GM21528 (cell line): ENCODE measurements at regions not wholly inside any gene's neighbourhood (a gene's known extent, or its start where the extent isn't known, plus 50 kb on each side); places are given as distances from the start of the nearest gene placed in this dataset.
"Not testable (repeated sequence)": the region's sequence is repeated elsewhere in the genome, so short reads cannot be mapped to it uniquely, and the experiment has no call there.

ENCODE experiments used
- ATAC-seq: cut with Tn5 transposase; IDR thresholded peaks from one replicate; pipeline ENCODE4 v1.9.1; 2021; ENCODE audit warnings: mild to moderate bottlenecking, moderate library complexity; ENCODE audit not compliant: unreplicated experiment, low FRiP score

DNA sequence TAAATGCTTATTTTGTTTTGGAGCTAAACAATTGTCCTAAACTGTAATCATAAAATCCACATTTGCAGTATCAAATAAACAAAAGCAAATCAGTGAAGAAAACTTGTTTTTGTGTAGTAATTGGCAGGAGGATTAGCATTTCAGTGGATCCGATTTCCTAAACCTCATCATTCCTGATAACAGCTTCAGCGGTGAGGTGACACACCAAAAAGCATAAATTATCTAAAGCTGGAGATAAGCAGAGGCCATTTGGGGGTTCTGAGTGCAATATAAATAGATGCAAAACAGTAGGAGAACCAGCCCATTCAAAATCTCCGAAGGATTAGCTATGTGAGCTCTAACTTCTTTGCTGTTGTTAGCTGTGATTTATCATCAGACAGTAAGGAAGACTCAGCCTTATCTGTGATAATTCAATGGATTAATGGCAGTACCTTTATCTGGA, 235.8 kb downstream of the EPHA7 start:
- no peak for ATAC-seq

DNA sequence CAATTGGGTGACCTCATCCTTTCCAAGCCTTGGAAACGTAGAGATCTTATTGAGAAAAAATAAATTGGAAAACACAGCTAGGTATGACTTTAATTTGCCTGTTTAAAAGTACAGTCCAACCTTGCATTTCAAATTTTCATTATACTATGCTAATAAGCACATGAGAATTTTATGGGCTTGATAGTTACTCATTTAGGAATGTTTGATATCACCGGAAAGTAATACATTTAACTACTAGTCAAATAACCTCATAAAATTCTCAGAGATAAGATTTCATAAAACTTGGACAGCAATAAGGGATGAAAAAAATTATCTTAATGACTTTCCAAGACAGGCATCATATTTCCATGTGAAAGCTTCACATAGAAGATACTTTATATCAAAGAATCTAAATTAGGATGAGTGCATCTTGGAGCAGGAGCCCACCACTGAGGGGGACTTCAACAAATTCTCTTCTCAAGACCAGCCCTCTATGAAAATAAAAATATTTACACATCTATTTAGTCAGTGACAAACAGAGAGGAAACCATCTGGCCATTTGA, 236.3 kb downstream of the EPHA7 start:
- ATAC-seq = no peak

DNA sequence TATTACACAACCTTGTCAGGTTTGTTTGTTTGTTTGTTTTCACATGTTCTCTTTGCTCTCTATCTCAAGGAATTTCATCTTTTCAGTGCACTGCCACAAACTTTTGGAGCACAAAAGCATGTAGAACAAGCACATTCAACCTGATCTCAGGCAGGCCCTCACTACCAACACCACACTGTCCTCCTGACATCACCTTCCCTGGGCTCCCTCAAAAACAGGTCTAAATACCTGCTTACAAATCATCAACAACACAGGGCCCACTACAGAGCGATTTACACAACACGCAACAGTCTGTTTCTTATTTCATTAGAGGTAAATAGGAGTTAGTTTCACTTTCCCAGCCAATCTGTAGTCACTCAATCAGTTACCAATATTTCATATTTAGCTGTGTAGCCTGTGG, 241.4 kb downstream of the EPHA7 start:
- ATAC-seq = no peak

DNA sequence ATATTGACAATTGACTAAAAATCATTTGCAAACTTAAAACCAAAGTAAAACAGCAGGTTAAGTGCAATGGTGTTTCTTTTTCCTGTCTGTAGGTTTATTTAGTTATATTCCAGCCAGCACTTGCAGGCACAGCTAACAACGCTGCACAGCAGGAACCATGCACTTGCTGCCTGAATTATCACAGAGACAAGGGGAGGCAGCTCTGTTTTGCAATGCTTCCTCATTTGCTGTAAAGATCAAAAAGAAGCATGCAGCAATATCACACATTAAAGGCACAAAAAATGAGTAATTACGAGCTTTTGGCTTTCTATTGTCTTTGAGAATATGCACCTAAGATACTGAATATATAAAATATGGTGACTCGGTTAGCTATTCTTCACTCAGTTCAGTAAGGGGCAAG, 241.9 kb downstream of the EPHA7 start:
- no peak for ATAC-seq

DNA sequence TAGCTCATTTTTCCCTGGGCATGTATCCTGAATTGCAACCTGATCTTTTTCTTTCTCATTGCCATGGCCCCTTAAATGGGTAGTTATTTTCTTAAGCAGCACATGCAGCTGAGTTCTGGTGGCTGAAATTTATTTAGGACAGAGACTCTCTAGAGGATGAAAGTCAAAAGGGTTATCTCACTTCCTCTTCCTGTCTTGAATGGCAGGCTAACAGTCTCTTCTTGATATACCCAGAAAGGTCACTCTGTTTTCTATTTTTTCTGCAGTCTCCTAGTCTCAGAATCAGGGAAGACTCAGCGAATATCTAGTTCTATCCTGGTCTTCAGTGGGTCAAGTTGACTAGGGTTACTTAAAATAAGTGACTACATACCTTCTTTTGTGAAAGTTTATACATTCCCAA, 243.3 kb downstream of the EPHA7 start:
- no peak for ATAC-seq

DNA sequence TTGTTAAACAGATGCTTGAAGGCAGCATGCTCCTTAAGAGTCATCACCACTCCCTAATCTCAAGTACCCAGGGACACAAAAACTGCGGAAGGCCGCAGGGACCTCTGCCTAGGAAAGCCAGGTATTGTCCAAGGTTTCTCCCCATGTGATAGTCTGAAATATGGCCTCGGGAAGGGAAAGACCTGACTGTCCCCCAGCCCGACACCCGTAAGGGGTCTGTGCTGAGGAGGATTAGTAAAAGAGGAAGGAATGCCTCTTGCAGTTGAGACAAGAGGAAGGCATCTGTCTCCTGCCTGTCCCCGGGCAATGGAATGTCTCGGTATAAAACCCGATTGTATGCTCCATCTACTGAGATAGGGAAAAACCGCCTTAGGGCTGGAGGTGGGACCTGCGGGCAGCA, 245.8 kb downstream of the EPHA7 start:
- ATAC-seq = not testable (repeated sequence)

DNA sequence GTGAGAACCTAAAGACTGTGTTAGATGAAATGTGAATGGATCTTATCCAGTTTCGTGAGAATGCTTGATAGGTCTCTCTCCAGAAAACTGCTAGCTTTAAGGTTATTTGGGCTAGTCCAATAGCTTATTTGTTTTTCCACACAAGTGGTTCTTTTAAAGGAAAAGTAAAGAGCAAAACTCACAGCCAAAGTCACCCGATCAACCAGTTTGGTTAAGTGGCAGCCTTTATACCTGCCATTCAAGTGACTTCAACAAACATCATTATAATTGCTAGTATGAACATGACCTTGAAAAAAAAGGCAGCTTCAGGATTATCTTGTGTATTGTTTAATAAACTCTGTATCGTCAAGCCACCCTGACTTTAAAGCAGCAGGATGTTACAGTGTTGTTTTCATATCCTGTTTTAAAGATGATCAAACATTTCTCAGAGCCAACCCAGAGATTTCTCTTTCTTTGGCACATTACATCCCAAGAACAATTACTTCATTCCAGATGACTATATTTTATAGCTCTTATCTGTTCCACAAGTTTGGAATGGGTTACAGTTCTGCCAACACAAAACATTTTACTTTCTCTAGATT, 253.4 kb downstream of the EPHA7 start:
- no peak for ATAC-seq

DNA sequence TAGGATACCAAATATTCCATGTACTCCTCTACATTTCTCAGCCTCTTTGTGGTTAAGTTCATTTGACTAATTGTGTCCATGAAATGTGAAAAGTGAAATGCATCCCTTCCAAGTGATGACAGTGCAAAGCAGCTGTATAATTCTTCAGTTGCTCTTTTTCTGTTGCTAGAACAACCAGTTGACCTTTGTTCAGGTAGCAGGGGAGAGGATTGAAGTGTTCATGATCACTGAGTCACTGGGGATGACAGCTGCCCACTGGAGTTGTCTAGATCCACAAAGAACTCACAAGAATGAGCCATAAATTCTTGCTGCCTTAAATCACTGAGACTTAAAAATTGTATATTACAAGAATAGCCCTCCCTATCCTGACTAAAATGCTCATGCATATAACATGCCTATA, 254.6 kb downstream of the EPHA7 start:
- no peak for ATAC-seq

DNA sequence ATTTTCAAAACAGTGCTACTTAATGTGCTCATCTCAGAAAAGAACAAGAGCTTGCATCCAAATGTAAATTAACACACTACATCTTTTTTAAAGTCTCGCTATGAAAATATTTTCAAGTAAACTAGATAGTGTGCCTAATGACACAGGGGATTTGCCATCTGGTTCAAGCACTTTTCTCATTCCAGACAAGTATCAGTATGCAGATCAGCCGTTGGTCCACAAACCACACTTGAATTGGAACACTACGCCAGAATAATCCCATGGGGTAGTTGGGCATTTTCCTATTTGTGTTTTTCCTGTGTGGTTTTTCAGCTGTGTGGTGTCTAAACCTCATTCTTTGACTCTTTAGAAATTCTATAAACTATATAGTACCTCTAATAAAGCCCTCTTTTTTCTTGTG, 256.2 kb downstream of the EPHA7 start:
- ATAC-seq = no peak

DNA sequence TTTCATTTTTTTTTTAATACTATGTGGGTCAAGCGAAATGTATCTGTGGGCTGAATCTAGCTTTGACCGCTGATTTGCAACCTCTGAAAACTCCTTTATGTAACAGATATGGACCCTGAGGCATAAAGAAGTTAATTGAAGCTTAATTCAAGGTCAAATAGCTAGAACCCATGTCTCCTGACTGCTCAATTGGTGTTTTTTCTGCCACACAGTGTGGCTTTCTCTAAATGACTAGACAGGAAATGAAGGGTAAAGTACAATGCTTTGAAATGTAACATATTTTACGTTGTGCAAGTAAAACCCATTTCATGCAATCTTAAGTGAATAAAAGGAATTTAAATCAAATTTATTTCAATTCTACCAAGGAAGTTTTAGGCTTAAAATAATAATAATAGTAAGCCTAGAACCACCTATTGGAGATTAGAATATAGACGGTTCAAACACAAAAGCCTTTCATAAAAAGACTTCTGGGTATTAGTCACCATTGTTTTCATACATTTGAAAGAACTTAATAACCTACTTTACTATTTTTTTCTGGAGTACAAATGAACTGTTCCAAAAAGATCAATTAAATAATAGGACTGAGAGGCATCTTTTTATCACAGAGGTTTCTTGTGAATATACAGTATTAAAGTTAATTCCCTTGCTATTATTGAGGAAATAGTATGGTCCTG, 279.8 kb downstream of the EPHA7 start:
- ATAC-seq = no peak

DNA sequence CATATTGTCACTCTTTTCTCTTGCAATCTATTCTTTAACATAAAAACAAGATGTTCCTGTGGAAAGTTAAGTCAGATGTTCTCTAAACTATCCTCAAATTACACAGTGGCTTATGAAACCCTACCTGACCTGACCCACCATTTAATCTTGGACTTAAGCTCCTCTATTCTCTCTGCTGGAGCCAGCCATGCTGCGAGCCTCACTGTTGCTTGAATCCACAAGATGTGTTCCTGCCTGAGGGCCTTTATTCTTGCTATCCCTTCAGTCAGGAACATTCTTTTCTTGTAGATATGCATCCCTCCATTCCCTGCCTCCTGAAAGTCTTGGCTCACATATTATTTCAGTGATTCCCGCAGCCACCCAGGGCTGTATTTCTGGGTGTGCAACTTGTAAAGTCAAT, 283.2 kb downstream of the EPHA7 start:
- ATAC-seq = no peak

DNA sequence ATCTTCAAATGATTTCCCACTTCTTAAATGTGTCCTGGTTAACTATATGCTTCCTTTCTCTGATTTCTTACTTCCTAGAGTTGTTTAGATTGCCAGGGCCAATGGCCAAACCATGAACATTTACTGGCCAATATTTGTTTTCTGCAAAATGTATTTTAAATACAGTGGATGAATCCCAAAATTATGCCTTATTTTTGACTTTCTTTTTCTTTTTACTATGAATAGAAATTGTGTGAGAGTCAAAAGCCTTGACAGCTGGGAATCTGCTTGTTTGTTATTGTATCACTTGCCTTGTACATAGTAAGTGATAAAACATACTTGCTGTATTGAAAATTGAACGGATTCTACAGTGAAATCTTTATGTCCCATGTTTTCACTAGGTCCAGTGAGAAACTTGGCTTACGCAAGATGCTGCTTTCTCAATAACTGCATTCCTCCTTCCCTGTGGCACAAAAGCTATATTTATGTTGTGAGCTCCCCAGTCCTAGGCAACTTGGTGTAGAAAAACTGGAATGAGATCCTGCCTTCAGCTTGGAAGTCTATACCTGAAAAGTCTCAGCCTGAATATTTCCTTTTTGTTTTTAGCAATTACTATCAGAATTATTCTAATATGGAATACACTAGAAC, 295.2 kb downstream of the EPHA7 start:
- no peak for ATAC-seq

DNA sequence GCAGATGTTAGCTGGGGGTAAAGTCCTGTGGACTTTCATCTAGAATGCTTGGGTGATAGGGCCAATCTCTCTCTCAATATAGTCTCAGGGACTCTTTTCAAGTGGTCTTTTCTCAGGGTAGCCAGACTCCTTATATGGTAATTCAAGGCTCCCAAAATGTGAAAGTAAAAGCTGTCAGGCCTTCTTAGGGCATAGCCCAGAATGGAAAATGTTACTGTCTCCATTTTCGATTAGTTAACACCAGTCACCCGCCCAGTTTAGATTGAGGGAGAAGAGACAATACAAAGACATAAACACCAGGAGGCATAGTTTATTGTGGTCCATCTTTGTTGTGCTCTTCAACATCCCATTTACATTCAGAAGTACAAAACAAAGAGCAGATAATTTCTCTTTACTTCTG, 295.8 kb downstream of the EPHA7 start:
- ATAC-seq = no peak

DNA sequence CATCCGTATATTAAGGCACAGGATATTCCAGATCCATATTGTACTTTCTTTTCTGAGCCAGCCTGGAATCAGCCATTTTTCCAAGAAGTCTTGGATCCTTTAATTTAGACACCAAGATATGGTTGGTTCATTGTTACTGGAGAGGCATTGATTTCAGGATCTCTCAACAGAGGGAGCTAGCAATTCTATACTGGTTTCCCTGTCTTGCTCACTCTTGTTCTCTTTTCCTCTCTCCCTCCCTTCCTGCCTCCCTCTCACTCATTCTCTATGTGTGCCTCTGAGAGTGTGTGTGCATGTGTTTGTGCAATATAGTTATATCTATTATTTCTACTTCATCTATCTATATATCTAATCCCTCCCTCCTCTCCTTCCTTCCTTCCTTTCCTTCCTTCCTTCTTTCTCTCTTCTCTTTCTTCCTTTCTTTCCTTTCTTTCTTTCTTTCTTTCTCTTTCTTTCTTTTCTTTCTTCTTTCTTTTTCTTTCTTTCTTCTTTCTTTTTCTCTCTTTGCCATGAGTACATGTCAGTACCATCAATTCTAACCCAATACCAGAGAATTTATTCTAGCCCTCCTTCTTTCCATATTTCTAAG, 299.1 kb downstream of the EPHA7 start:
- no peak for ATAC-seq

DNA sequence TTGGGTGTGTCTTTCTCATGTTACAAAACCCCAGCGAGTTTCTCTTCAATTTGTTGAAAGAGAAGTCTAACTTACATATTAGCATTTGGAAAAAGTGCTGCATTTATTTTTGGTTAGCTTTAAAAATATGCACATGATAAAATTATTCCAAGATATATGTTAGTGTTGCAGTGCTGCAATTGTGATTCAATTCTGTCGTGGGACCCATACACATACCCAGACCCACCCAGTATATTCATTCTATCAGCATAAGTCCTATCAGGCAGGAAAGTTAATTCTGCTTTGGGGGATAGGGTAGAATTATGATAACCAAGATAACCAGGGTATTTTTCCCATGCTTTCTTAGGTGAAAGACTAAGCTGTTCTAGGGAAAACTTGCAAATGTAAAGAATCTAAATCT, 313.5 kb downstream of the EPHA7 start:
- no peak for ATAC-seq

DNA sequence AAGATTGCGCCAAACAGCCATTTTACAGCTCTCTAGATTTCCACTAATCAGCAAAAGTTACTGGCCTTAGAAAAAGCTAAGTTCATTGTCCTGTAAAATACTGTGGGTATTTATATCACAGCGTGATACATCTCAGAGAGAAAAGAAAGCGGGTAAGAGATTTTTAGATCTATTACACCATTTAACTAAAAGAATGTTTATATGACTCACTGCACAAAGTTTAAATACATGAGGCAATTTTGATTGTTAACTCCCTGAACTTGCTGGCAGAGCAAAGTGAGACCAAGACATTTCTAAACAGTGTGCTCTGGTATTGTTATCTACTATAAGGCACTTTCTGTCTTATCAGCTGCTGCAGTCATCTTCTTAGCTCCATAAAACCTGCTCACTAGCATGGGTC, 314.3 kb downstream of the EPHA7 start:
- ATAC-seq = no peak

DNA sequence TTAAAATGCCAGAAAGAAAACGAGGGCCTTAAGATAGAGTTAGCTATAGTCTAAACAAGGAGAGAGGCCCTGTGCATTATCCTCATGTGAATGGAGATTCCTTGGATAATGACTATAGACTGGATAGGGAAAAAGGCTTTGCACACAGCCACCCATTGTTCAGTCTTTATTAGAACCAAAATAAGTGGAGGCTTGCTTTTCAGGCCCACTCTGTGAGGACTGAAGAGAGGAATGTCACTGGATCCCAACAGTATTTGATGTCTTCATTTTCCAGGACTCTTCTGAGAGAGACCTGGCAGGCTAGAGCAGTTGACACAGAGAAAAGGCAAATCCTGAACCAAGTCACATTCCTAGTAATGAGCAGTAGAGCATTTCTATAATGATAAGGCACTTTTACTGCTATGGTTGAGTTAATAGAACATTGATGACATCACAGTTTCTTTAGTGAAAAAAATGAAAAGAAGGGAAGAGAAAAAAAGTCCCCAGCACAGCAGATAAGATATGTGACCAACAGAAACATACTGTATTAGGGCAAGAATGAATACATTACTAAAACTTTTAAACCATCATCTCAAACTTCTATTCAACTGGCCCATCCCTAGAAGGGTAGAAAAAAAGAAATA, 315.1 kb downstream of the EPHA7 start:
- ATAC-seq = no peak

DNA sequence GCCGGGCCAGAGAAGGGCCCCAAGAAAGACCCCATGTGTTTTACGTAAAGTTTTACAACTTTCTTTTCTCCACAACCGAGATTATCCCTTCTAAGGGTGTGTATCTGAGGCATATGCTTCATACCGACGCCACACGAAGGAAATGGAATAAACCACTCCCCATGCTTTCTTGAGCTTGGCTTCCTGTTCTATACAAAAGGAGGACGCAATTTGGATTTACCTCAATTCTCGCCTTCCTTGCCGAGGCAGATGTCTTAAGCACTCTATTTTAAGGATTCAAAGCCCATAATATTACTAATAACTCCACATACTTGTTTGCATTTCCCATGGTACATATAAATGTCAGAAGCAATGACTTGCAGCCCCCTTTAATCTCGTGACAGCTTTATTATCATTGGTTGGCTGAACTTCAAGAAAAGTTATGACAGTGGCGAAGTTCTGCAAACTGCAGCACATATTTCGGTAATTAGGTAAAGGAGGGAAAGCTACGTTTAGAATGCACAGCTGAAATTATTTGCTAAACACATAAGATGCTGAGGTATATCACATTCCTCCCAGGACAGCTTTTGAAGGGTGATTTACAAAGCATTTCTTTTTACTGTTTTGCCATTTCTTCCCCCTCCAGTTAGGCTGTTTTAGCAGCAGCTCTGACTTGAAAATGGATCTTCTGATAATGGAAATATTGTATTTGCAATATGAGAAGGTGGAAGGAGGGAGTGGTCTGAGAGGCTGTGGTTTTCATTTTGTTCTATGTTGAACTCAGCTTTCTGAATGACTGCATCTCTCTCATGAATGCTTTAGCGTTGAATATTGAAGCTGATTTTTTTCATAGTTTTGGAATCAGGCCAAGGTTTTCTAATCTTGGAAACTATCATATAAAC, 330.5 kb downstream of the EPHA7 start:
- no peak for ATAC-seq

DNA sequence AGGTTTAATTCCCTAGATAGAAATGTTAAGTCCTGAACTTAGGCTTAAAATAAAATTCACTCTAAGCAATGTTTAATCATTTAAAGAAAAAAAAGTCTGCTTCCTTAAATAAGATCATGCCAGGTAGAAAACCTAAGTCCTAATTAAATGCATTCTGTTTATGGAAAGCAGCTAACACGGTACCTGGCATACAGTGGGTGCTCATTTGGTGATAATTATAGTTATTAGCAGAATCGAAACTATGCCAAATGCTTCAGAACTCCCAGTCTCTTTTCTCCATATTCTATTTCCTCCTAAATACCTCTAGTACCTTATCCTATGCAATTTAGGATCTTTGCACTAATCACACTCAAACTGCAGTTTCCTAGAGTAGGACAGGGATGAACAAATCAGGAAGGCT, 331.8 kb downstream of the EPHA7 start:
- no peak for ATAC-seq

DNA sequence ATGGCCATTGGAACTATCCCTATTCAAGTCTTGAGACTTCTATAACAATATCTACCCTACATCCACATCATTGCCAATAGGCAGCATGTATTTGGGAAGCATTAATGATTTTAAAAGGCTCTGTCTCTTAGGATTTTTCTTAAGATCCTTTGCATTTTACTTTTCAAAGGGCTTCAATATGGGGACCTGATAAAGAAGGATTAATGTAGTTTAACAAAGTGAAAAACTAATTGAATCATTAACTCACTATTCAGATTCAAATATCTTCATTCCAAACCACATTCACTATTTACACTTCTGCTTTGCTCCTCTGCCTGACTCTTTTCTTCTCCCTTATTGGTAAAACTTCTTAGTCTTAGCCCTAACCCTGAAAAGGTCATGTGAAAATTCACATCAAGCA, 333.0 kb downstream of the EPHA7 start:
- ATAC-seq = no peak
